HG02763 (cell line): ENCODE measurements at regions not wholly inside any gene's neighbourhood (a gene's known extent, or its start where the extent isn't known, plus 50 kb on each side); places are given as distances from the start of the nearest gene placed in this dataset.
A peak's percentile ranks its signal among the peaks of the same experiment; 100 is the strongest.
"Not testable (repeated sequence)": the region's sequence is repeated elsewhere in the genome, so short reads cannot be mapped to it uniquely, and the experiment has no call there.

Experiments used
- ATAC-seq: cut with Tn5 transposase; IDR thresholded peaks from one replicate; pipeline ENCODE4 v1.9.1; 2021; ENCODE audit warnings: mild to moderate bottlenecking, moderate library complexity; ENCODE audit not compliant: unreplicated experiment

- no peak for ATAC-seq
Measured at GRCh38 chr4:144363890-144364289, 223.4 kb upstream of the GYPA start.

- no peak for ATAC-seq
Measured at GRCh38 chr4:144366425-144366824, 225.9 kb upstream of the GYPA start.

GRCh38 chr4:144371485-144371884, 231.0 kb upstream of the GYPA start:
- ATAC-seq: no peak

DNA sequence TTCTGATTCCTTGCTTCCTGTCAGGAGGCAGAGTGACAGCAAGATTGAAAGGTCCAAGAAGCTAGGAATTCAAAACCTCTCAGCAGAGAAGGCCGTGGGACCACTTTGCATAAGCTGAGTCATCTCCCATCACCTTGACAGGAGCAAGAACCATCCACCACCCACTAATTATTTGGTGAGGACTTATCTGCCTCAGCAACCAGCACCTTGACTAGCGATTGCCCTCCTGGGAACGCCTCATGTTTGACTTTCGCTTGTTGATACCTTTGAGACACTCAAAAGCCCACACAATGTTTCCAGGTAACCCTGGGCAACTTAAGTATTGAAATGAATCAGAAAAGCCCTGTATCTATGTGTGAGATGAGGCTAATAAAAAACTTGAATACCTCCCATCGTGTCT, 233.5 kb upstream of the GYPA start:
- peak; percentile 68 for ATAC-seq

DNA sequence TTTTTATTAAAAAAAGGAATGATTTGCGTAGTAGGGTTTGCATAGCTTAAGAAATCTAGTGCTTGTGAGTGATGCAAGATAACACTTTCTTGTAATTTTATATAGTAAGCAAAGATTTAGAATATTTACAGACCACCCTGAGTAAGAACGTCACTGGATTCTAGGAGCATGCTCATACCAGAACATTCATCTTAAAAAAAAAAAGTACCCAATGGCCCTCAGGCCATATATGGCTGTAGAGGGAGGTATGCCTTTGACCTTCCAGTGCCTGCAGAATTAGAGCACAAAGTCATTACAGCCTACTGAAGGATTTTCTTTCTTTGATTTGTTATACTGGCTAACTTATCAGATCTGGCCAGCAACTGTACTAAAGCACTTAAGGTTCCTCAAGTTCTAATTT, 236.3 kb upstream of the GYPA start:
- no peak for ATAC-seq

- ATAC-seq: no peak
Measured at GRCh38 chr4:144384408-144384807, 243.9 kb upstream of the GYPA start.

DNA sequence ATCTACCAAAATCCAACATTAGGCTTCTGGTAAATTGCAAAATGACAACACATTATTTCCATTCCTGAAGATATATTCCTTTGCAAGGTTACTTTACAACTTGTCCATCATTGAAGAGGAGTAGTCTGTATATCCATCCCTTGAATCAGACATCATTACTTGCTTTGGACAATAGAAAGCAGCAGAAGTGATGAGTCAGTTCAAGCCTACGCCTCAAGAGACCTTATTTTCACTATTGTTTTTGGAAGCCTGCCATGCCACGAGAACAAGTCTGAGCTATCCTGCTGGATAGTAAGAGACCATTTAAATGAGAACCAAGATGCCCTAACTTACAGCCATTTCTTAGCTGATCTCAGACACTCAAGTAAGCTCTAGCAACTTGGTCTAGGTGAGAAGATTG, 246.0 kb upstream of the HHIP start:
- ATAC-seq: peak; percentile 66

GRCh38 chr4:144402176-144402575, 243.8 kb upstream of the HHIP start:
- ATAC-seq: no peak

DNA sequence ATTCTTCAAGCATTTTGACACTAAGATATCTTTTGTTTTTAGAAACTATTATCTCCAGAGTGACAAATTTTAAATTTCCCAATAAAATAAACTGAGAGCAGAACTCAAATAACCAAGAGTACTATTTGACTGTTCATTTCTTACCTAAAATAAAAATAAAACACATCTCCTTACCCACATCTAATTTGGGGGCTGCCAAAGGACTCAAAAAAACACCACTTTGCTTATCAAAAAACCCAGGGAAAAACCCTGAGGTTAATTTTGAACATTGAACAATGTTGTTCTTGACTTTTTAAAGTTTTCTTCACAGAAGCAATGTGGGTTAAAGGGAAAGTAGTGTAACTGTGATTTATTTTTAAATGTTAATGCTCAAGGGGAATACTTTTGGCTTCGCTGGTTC, 243.0 kb upstream of the HHIP start:
- ATAC-seq: no peak

DNA sequence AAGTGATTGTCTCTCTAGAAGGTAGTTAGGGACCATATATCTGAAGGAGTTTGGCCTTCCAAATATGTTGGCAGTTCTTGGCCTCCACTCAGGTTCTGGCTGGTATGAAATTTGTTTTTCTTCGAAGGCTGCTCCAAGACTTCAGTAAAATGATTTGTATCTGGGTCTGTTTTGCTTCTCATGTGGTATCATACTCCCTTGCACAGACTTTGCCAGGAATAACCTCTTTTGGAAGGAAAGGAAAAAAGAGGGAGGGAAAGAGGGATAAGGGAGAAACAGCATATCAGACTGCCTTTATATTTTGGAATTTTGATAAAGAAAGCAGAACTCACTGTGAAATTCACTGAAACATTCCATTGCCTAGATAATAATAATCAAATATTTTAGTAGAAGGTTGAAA, 242.1 kb upstream of the HHIP start:
- ATAC-seq: no peak

GRCh38 chr4:144409525-144409924, 236.4 kb upstream of the HHIP start:
- ATAC-seq: no peak

DNA sequence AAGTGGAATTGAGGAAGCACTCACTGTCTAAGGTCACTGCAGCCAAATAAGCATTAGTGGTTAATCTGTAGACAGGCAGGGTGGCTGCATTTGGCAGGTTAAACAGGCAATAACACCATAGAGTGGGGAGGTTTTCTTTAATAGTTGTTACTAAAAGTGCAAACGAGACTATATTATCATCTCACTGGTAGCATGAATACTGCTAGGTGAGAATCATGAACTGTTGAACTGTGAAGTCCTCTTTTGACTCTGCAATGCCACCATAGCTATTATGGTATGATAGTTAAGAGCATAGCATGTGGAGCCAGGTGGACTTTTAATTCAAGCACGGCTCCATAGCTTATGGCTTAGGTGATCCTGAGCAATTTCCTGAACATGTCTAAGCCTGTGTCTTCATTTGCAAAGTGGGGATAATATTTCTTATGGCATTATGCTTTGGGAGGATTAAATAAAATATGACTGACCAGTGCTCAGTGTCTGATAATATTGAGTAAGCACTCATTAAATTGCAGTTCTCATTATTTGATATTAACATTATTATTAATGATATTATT, 235.6 kb upstream of the HHIP start:
- ATAC-seq: no peak

DNA sequence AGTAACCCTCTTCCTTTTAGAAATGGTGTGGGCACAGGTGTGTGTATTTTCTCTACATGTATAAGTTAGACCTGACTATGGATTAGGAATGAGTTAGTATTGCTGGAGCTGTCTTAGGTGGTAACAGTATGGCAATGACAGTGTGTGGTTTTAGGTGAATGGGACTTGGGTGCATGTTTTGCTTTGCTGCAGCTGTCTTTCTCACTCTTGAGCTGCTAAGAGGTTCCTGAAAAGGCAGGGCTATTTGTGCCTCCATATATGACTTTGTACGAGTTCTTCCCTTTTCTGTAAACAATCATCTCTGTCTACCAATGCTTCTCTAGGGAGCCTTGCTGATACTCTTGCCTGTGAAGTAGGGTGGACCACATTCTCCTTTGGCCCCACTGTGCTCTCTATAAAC, 234.8 kb upstream of the HHIP start:
- ATAC-seq: no peak

GRCh38 chr4:144411700-144412099, 234.3 kb upstream of the HHIP start:
- ATAC-seq: no peak

GRCh38 chr4:144421056-144421455, 224.9 kb upstream of the HHIP start:
- ATAC-seq: no peak

- ATAC-seq: no peak
Measured at GRCh38 chr4:144421839-144422565, 224.0 kb upstream of the HHIP start.

- ATAC-seq: no peak
Measured at GRCh38 chr4:144423930-144424329, 222.0 kb upstream of the HHIP start.

GRCh38 chr4:144426023-144426422, 219.9 kb upstream of the HHIP start:
- not testable (repeated sequence) for ATAC-seq

DNA sequence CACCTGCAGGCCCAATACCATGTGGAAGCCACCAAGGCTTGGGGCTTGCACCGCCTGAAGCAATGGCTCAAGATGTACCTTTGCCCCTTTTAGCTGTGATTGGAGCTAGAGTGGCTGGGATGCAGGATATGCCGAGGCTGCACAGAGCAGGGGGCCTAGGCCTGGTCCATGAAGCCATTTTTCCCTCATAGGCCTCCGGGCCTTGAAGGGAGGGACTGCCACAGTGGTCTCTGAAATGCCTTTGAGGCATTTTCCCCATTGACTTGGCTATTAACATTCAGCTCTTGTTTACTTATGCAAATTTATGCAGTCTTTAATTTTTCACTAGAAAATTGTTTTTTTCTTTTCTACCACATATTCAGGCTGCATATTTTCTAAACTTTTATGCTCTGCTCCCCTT, 203.2 kb upstream of the HHIP start:
- ATAC-seq: no peak

DNA sequence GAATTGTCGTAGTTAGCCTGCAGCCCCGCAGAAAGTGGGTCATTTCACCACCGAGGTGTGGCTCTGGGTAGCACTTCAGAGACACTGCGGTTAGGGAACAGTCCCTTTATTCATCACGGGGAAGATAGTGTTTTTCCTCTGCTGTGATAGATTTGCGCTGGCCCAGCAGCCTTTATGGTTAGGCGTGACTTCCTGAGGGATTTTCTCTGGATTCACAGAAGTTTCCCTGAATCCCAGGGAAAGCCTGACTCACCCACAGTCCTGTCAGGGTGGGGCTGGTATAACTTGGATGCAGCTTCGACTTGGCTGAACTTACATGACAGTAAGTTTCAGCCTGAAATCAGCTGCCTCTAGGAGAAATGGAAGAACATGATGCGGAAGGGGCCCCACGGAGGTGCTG, 196.3 kb upstream of the HHIP start:
- no peak for ATAC-seq

DNA sequence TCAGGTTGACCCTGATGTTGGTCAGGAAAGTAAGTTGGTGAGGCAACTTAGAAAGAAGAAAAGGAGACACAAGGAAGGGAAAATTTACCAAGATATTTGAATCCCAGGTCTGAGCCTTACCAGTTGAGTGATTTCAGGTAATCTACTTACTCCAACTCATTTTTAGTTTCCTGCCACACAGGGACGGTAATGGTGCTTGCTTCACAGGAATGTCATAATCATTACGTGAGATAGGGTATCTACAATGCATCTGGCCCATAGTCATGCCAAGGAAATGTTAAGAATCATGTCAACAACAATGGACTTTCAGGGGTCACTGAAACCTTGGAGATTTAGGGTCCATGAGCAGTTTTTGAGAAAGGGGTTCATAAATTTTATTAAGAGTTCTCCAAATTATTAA, 195.4 kb upstream of the HHIP start:
- no peak for ATAC-seq

GRCh38 chr4:144451766-144452450, 194.0 kb upstream of the HHIP start:
- no peak for ATAC-seq
